Choroid plexus epithelial cell (primary cell): ENCODE measurements at regions not wholly inside any gene's neighbourhood (a gene's known extent, or its start where the extent isn't known, plus 50 kb on each side); places are given as distances from the start of the nearest gene placed in this dataset.

Source experiments
- DNase-seq: peaks from one replicate; pipeline ENCODE4 v3.0.0-alpha.2; 2010; ENCODE audit warnings: low read depth
- H3K4me3 ChIP-seq: 2 replicates; pipeline ENCODE4 v1.5.1; 2011; ENCODE audit warnings: low read depth, mild to moderate bottlenecking, control low read depth, low read length, moderate library complexity
- TF ChIP-seq, protein P1 (sequence below): conservative IDR thresholded peaks from 2 replicates; pipeline ENCODE4 v1.5.1; 2011; ENCODE audit warnings: low read depth, mild to moderate bottlenecking, control low read depth, inconsistent platforms, low read length, moderate library complexity

DNA sequence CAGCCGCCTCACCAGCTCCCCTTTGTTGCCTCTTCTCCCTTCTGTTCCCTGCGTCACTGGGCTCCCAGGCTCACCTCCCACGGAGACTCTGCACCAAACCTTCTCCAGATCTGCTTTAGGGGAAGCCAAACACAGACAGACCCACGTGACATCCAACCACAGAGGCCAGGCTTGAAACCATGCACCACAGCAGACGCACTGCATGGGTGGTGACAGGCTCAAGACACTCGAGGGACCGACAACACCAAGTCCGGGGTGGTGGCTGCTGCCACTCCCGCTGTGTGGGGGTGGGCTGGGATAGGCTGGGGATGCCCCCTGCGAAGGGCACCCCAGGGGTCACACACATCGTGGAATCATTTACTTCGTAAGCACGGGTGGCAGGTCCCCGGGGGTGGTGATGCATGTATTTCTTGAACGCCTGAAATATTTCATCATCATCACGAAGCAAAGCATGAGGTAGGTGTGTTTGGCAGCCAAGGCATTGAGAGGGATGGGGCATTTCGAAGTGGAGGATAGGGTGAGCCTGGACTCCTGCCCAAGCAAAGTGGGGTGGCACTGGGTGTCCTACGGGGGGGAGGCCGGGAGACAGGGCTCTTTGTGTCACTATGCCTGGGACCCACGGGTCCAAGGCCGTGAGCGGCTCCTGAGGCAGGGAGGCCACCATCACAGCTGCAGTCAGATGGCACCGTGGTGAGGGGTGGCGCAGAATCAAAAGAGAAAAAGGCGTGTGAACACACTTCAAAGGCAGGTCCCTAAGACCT lies 66.8 kb upstream of the RFLNA start:
- no peak overlapping the region for H3K4me3 ChIP-seq
- no peak for DNase-seq
- TF ChIP-seq, protein P1, sequence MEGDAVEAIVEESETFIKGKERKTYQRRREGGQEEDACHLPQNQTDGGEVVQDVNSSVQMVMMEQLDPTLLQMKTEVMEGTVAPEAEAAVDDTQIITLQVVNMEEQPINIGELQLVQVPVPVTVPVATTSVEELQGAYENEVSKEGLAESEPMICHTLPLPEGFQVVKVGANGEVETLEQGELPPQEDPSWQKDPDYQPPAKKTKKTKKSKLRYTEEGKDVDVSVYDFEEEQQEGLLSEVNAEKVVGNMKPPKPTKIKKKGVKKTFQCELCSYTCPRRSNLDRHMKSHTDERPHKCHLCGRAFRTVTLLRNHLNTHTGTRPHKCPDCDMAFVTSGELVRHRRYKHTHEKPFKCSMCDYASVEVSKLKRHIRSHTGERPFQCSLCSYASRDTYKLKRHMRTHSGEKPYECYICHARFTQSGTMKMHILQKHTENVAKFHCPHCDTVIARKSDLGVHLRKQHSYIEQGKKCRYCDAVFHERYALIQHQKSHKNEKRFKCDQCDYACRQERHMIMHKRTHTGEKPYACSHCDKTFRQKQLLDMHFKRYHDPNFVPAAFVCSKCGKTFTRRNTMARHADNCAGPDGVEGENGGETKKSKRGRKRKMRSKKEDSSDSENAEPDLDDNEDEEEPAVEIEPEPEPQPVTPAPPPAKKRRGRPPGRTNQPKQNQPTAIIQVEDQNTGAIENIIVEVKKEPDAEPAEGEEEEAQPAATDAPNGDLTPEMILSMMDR, result no peak

DNA sequence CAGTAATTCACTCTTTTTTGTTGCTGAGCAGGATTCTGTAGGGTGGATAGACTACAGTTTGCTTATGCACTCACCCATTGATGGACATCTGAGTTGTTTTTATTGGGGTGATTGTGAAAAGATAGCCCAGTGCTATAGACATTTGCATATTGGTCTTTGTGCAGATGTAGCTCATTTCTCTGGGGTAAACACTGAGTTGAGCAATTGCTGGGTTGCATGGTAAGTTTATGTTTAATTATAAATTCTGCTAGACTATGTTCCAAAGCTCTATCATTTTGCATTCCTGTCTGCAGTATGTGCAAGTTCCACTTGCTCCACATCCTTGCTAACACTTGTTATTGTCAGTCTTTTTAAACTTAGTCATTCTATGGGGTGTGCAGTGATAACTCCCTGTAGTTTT lies 65.4 kb upstream of the RFLNA start:
- DNase-seq, result no peak
- TF ChIP-seq, protein P1, result no peak
- H3K4me3 ChIP-seq, result no peak overlapping the region

DNA sequence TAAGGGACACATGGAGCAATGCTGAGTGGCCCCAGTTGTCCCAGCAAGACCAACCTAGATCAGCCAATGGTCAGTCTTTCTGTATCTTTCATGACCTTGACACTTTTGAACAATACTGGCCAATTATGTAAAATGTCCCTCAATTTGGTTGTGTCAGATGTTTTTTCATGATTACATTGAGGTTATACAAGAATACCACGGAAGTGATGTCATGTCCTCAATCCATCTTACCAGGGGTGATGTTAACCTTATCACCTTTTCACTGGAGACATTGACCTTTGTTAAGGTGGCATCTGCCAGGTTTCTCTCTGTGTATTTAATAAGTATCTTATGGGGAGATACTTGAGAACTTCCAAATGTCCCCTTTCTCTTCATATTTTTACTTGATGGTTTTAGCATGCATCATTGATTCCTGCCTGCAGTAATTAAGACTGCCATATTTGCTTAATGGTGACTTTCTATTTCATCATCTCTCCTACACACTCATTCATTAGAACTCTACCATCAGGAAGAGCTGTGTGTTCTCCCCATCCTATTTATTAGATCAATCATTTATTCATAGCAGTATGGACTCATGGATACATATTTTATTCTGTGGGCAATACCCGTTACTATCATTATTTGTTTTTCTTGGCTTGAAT lies 64.7 kb upstream of the RFLNA start:
- TF ChIP-seq, protein P1, result no peak
- no peak overlapping the region for H3K4me3 ChIP-seq
- no peak for DNase-seq

DNA sequence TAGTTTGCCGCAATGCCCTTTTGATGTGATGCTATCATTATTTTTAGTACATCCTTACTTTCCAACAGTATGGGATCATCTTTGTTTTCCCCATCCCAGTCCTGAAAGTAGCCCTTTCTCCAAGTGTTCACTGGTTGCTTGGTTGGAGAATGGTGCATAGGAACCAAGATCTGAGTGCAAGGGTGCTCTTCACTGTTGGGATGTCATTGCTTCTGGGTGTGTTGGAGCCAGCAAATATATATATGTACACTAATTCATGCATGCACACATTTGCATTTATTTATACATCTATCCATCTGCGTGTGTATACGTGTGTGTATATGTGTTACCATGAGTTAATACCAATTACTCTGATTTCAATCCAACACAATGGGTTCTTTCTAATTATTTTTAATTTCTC lies 64.1 kb upstream of the RFLNA start:
- TF ChIP-seq, protein P1, result no peak
- H3K4me3 ChIP-seq, result no peak overlapping the region
- DNase-seq, result no peak

DNA sequence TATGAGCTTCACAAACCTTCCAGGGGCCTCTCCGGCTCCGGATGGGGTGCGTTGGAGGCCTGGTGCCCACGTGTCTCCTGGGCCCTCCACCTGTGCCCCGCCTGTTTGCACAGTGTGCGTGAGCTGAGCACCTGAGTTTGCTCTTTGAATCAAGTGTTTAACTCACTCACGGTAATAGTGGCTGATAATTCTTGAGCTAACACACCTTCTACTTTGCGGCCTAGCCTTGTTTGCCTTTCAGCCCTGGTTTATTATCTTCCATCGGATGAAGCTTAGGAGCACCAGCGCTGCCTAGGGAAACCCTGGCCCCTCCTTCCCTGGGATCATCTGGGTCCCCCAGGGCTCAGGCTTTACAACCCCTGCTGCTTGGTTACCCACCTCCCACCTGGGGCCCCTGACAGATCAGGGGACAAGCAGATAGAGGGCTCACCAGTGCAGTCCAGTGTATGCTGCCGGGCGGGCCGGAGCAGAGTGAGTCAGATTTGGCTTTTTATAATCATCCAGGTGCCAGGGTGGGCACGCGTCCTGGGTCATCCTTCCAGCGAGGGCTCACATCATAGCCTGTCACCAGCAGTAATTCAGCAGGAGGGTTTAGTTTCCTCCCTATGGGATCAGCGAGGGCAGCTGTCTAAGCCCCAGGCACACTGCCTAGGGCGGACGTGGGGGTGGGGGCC lies 62.8 kb upstream of the RFLNA start:
- DNase-seq, result no peak
- no peak overlapping the region for H3K4me3 ChIP-seq
- TF ChIP-seq, protein P1, result no peak

DNA sequence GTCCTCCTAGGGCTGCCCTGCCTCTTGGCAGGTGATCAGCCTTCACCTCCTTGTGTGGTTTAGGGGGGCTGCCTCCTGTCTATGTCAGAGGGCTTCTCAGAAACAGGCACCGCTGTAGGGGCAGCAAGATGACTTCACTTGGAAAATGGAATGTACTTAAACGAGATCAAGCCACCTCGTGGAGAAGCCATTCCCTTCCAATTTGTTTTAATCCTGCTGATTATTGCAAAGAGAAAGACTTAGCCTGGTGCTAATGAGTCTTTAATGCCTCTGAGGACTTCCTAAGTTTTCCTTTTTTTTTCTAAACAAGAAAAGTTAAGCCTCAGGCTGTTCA lies 62.3 kb upstream of the RFLNA start:
- DNase-seq, result no peak

More for the DNA sequence above, 62.3 kb upstream of the RFLNA start:
- H3K4me3 ChIP-seq, result no peak overlapping the region
- TF ChIP-seq, protein P1, result no peak
